ENCODE measurements at regions not wholly inside any gene's neighbourhood (a gene's known extent, or its start where the extent isn't known, plus 50 kb on each side); places are given as distances from the start of the nearest gene placed in this dataset.

DNA sequence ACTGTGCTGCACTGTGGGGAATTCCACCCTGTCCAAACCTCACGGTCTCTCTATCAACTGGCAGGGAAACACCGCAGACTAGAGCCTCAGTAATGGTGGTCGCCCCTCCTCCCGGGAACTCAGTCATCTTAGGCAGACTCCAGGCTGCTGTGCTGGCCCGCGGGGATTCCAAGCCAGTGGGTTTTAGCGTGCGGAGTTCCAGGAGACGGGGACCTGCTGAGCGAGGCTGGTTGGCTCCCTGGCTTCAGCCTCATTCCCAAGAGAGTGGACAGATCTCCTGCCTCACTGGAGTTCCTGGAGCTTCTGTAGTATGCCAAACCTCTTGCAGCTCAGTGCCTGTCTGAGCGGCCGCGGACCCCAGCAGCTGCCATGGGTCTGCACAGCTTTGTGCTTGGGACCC, 455.6 kb downstream of the CCDC91 start:
- no peak overlapping the region for H3K27ac Mint-ChIP-seq
- TF ChIP-seq, protein P1, sequence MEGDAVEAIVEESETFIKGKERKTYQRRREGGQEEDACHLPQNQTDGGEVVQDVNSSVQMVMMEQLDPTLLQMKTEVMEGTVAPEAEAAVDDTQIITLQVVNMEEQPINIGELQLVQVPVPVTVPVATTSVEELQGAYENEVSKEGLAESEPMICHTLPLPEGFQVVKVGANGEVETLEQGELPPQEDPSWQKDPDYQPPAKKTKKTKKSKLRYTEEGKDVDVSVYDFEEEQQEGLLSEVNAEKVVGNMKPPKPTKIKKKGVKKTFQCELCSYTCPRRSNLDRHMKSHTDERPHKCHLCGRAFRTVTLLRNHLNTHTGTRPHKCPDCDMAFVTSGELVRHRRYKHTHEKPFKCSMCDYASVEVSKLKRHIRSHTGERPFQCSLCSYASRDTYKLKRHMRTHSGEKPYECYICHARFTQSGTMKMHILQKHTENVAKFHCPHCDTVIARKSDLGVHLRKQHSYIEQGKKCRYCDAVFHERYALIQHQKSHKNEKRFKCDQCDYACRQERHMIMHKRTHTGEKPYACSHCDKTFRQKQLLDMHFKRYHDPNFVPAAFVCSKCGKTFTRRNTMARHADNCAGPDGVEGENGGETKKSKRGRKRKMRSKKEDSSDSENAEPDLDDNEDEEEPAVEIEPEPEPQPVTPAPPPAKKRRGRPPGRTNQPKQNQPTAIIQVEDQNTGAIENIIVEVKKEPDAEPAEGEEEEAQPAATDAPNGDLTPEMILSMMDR (IDR thresholded peaks at IDR 0.05; ENCODE audit: unreplicated experiment in 3 of 3) = no peak
- no peaks in the 10 kb centered on the region for H3K9me3 Mint-ChIP-seq
- no peak overlapping the region for H3K4me3 Mint-ChIP-seq
- H3K27me3 Mint-ChIP-seq (ENCODE audit: low read depth) = no peaks in the 10 kb centered on the region
- H3K36me3 Mint-ChIP-seq (ENCODE audit: low read depth) = no peaks in the 10 kb centered on the region
- no peaks in the 10 kb centered on the region for H3K4me1 Mint-ChIP-seq

DNA sequence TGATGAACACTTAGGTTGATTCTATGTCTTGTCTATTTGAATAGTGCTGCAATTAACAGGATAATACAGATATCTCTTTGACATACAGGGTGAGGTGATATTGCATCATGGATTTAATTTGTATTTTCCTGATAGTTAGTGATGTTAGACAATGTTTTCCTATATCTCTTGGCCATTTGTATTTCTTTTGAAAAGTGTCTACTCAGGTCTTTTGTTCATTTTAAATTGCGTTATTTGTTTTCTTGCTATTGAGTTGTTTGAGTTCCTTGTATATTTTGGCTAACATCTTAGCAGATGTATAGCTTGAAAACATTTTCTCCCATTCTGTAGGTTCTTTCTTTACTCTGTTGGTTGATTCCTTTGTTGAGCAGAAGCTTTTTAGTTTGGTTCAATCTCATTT, 460.6 kb downstream of the CCDC91 start:
- H3K27ac Mint-ChIP-seq = no peak overlapping the region
- peaks cover 5% of the 10 kb centered on the region for H3K9me3 Mint-ChIP-seq
- H3K4me3 Mint-ChIP-seq = no peak overlapping the region
- H3K36me3 Mint-ChIP-seq (ENCODE audit: low read depth) = no peaks in the 10 kb centered on the region
- H3K27me3 Mint-ChIP-seq (ENCODE audit: low read depth) = no peaks in the 10 kb centered on the region
- no peaks in the 10 kb centered on the region for H3K4me1 Mint-ChIP-seq
- TF ChIP-seq, protein P1 (IDR thresholded peaks at IDR 0.05; ENCODE audit: unreplicated experiment in 3 of 3) = no peak

DNA sequence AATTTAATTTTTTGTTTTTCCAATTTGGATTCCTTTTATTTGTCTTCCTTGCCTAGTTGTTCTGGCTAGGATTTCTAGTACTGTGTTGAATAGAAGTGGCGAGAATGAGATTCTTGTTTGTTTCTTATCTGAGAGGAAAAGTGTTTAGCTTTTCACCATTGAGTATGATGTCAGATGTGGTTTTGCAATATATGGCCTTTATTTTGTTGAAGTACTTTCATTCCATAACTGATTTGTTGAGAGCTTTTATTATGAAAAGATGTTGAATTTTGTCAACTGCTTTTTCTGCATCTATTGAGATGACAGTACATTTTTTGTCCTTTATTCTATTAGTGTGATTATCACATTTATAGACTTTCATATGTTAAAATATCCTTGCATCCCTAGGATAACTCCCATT, 462.0 kb downstream of the CCDC91 start:
- Mint-ChIP-seq H3K9me3 (peaks cover 5% of the 10 kb centered on the region), H3K36me3 (ENCODE audit: low read depth) (no peaks in the 10 kb centered on the region), H3K27me3 (ENCODE audit: low read depth) (no peaks in the 10 kb centered on the region), H3K4me1 (no peaks in the 10 kb centered on the region), H3K27ac (no peak overlapping the region), H3K4me3 (no peak overlapping the region)
- TF ChIP-seq, protein P1 (IDR thresholded peaks at IDR 0.05; ENCODE audit: unreplicated experiment in 3 of 3) = no peak

DNA sequence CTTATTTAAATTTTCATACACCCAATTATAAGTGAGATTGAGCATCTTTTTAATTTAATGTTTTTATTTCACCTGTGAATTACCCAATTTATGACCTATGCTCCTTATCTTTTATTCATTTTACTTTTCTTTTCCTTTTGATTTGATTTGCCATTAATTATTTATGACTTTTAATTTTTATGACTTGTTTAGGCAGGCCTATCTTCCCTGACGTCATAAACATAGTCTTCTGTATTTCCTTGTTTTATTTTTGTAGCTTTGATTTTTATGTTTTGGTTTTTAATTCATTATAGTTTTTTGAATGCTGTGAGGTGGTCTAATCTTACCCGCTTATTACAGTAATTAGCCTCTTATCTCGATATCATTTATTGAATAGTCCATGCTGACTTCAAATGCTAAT, 467.1 kb upstream of the FAR2 start:
- Mint-ChIP-seq H3K9me3 (peaks cover 3% of the 10 kb centered on the region), H3K4me1 (no peaks in the 10 kb centered on the region), H3K4me3 (no peak overlapping the region), H3K27me3 (ENCODE audit: low read depth) (no peaks in the 10 kb centered on the region), H3K27ac (no peak overlapping the region), H3K36me3 (ENCODE audit: low read depth) (no peaks in the 10 kb centered on the region)
- TF ChIP-seq, protein P1 (IDR thresholded peaks at IDR 0.05; ENCODE audit: unreplicated experiment in 3 of 3) = no peak

DNA sequence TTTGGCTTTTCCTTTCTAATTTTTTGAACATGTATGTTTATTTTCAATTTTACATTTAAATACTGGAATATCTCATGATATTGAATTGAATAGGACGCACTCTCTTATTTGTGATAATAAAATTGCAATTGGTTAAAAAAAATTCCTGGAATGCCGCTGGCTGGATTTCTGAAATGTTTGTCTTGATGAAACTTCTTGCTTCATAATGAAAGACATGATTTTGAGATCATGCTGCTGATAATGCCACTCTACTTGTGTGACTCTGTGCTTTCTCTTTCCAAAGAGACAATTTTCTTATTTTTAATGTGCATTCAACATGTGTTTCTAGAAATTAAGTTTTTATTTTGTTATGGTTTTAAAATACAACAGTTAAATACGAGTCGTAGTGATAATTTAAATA, 465.7 kb upstream of the FAR2 start:
- H3K27me3 Mint-ChIP-seq (ENCODE audit: low read depth) = no peaks in the 10 kb centered on the region
- H3K4me3 Mint-ChIP-seq = no peak overlapping the region
- no peaks in the 10 kb centered on the region for H3K36me3 Mint-ChIP-seq (ENCODE audit: low read depth)
- no peaks in the 10 kb centered on the region for H3K9me3 Mint-ChIP-seq
- no peak overlapping the region for H3K27ac Mint-ChIP-seq
- H3K4me1 Mint-ChIP-seq = no peaks in the 10 kb centered on the region
- TF ChIP-seq, protein P1 (IDR thresholded peaks at IDR 0.05; ENCODE audit: unreplicated experiment in 3 of 3) = no peak

DNA sequence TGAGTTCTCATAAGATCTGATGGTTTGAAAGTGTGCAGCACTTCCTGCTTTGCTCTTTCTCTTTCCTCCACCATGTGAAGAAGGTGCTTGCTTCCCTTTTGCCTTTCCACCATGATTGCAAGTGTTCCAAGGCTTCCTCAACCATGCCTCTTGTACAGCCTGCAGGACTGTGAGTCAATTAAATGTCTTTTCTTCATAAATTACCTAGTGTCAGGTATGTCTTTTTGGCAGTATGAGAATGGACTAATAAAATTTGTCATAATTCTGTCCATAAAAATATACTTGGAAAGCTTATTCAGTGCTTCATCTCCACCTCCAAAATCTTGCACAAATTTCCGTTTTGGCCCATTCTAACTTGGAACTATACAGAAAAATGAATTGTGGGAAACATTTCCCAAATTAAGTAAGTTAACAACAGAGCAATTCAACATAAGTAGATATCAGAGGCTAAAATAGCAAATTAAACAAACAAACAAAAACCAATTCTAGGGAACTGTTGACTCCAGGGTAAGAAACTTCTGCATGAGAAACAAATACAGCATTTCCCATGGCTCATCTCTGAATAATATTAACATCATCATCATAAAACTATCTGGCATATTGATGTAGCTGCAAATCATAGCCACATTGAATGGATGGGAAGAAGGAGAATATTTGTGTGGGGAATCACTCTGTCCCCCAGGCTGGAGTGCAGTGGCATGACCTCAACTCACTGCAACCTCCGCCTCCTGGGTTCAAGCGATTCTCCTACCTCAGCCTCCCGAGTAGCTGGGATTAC, 459.5 kb upstream of the FAR2 start:
- H3K27ac Mint-ChIP-seq = no peak overlapping the region
- TF ChIP-seq, protein P1 (IDR thresholded peaks at IDR 0.05; ENCODE audit: unreplicated experiment in 3 of 3) = no peak
- no peaks in the 10 kb centered on the region for H3K36me3 Mint-ChIP-seq (ENCODE audit: low read depth)
- H3K27me3 Mint-ChIP-seq (ENCODE audit: low read depth) = peaks cover 3% of the 10 kb centered on the region
- no peak overlapping the region for H3K4me3 Mint-ChIP-seq
- no peaks in the 10 kb centered on the region for H3K9me3 Mint-ChIP-seq
- no peaks in the 10 kb centered on the region for H3K4me1 Mint-ChIP-seq

Measured in nephron (organoid).